Esophagus muscularis mucosa (tissue), 4 donors: ENCODE measurements at regions not wholly inside any gene's neighbourhood (a gene's known extent, or its start where the extent isn't known, plus 50 kb on each side); places are given as distances from the start of the nearest gene placed in this dataset.

Source experiments
- DNase-seq: peaks from one replicate; pipeline ENCODE4 v3.0.0-alpha.2; 2017; ENCODE audit errors: extremely low spot score
- H3K27ac ChIP-seq, 4 donors: fragments of 200-600 bp; sonication (generic); replicated peaks in 1 of 4; 1 replicate in 3 of 4; 2 replicates in 1 of 4; pipeline ENCODE4 v1.5.1; 2016 to 2019; ENCODE audit warnings: mild to moderate bottlenecking in 1 of 4
- H3K27me3 ChIP-seq, 4 donors: fragments of 200-600 bp; sonication (generic); one replicate each; pipeline versions ENCODE4 v1.5.1 to v1.6.0; 2016 to 2019
- H3K36me3 ChIP-seq, 4 donors: fragments of 200-600 bp; sonication (generic); one replicate each; pipeline ENCODE4 v1.5.1; 2016 to 2019
- H3K4me1 ChIP-seq, 4 donors: fragments of 200-600 bp; sonication (generic); one replicate each; pipeline ENCODE4 v1.5.1; 2016 to 2019
- H3K4me3 ChIP-seq, 4 donors: fragments of 200-600 bp; sonication (generic); 1 replicate in 2 of 4; 2 replicates in 2 of 4; pipeline ENCODE4 v1.5.1; 2016 to 2019; ENCODE audit warnings: mild to moderate bottlenecking in 4 of 4, moderate library complexity in 1 of 4
- H3K9me3 ChIP-seq, 4 donors: fragments of 200-600 bp; sonication (generic); 1 replicate in 3 of 4; 2 replicates in 1 of 4; pipeline ENCODE4 v1.5.1; 2016 to 2019
- EP300 ChIP-seq: sonication (generic); formaldehyde crosslinking; IDR thresholded peaks from one replicate; pipeline ENCODE4 v1.6.1; 2017; ENCODE audit warnings: antibody characterized with exemption
- POLR2A ChIP-seq: fragments of 450-650 bp; IDR thresholded peaks from one replicate; pipeline ENCODE4 v1.6.1; 2017; ENCODE audit warnings: antibody characterized with exemption, moderate library complexity, mild to moderate bottlenecking, low read depth
- POLR2AphosphoS5 ChIP-seq, 2 donors: sonication (generic); formaldehyde crosslinking; IDR thresholded peaks; one replicate each; pipeline ENCODE4 v1.6.1; 2017; ENCODE audit warnings: antibody characterized with exemption in 2 of 2
- WGBS: methylation state at CpG from one replicate; pipeline ENCODE4 v1.1.5; 2018; 5-methylcytosine and 5-hydroxymethylcytosine counted together
- intact Hi-C: fragments of 100-400 bp; cut with DNase I; formaldehyde crosslinking; loops from one replicate; pipeline ENCODE4 v1.15.1; 2023
- TF ChIP-seq, protein P1 (sequence below), 3 experiments: fragments of 200-600 bp in 2 of 3; fragments of 450-650 bp in 1 of 3; sonication (generic) in 2 of 3; IDR thresholded peaks; one replicate each; pipeline ENCODE4 v1.5.1; 2017 to 2019; ENCODE audit warnings: antibody characterized with exemption in 3 of 3, mild to moderate bottlenecking in 2 of 3, moderate library complexity in 1 of 3

- Histone ChIP-seq H3K36me3 (no peaks in the 10 kb centered on the region), H3K4me1 (no peaks in the 10 kb centered on the region), H3K4me3 (no peak overlapping the region), H3K9me3 (peaks cover 0 to 16% (median 6%) of the 10 kb centered on the region in 4 donors), H3K27ac (no peak overlapping the region), H3K27me3 (no peaks in the 10 kb centered on the region)
- TF ChIP-seq POLR2AphosphoS5 (IDR thresholded peaks at IDR 0.05) (no peak), EP300 (no peak), POLR2A (no peak)
- TF ChIP-seq, protein P1, sequence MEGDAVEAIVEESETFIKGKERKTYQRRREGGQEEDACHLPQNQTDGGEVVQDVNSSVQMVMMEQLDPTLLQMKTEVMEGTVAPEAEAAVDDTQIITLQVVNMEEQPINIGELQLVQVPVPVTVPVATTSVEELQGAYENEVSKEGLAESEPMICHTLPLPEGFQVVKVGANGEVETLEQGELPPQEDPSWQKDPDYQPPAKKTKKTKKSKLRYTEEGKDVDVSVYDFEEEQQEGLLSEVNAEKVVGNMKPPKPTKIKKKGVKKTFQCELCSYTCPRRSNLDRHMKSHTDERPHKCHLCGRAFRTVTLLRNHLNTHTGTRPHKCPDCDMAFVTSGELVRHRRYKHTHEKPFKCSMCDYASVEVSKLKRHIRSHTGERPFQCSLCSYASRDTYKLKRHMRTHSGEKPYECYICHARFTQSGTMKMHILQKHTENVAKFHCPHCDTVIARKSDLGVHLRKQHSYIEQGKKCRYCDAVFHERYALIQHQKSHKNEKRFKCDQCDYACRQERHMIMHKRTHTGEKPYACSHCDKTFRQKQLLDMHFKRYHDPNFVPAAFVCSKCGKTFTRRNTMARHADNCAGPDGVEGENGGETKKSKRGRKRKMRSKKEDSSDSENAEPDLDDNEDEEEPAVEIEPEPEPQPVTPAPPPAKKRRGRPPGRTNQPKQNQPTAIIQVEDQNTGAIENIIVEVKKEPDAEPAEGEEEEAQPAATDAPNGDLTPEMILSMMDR (IDR thresholded peaks at IDR 0.05) = no peak
- 86% methylated on average over 3 of the region's 3 CpGs for WGBS
- no peak for DNase-seq
- intact Hi-C loops = no loop called here
Measured at GRCh38 chr14:61847861-61848260, 85.6 kb downstream of the SNAPC1 start.

- Histone ChIP-seq H3K27ac (no peak overlapping the region), H3K4me3 (no peak overlapping the region), H3K4me1 (no peaks in the 10 kb centered on the region), H3K27me3 (no peaks in the 10 kb centered on the region), H3K9me3 (no peaks in the 10 kb centered on the region), H3K36me3 (no peaks in the 10 kb centered on the region)
- DNase-seq = no peak
- TF ChIP-seq POLR2AphosphoS5 (IDR thresholded peaks at IDR 0.05) (no peak), POLR2A (no peak), EP300 (no peak)
- TF ChIP-seq, protein P1 (IDR thresholded peaks at IDR 0.05) = no peak
- intact Hi-C loops = no loop called here
Measured at GRCh38 chr14:61854898-61855297, 92.7 kb downstream of the SNAPC1 start.

- Histone ChIP-seq H3K27ac (no peak overlapping the region), H3K4me1 (no peaks in the 10 kb centered on the region), H3K36me3 (no peaks in the 10 kb centered on the region), H3K27me3 (no peaks in the 10 kb centered on the region), H3K9me3 (no peaks in the 10 kb centered on the region), H3K4me3 (no peak overlapping the region)
- intact Hi-C loops = no loop called here
- WGBS = 55% methylated on average over 1 of the region's 1 CpG
- TF ChIP-seq, protein P1 (IDR thresholded peaks at IDR 0.05) = peak; percentile 36 to 60 (median 43)
- no peak for TF ChIP-seq EP300
- no peak for DNase-seq
Measured at GRCh38 chr14:61860294-61860918, 98.2 kb downstream of the SNAPC1 start.

DNA sequence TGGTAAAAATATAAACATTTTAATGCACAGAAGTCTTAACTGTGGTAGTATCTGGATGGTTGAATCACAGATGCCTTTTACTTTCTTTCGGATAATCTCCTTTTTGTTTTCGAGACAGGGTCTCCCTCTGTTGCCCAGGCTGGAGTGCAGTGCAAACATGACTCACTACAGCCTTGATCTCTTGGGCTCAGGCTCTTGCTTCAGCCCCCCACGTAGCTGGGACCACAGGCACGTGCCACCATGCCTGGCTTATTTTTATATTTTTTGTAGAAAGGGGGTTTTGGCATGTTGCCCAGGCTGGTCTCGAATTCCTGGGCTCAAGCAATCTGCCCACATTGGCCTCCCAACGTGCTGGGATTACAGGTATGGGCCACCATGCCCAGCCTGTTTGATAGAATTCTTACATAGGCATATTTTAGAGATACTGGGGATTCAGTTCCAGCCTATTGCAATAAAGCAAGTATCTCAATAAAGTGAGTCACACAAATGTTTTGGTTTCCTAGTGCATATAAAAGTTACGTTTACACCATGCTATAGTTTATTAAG is 99.2 kb downstream of the SNAPC1 start:
- no peak for DNase-seq
- H3K9me3 ChIP-seq = no peaks in the 10 kb centered on the region
- no peaks in the 10 kb centered on the region for H3K36me3 ChIP-seq
- H3K27me3 ChIP-seq = no peaks in the 10 kb centered on the region
- intact Hi-C loops = no loop called here
- no peaks in the 10 kb centered on the region for H3K4me1 ChIP-seq
- WGBS = 54% methylated on average over 7 of the region's 7 CpGs
- no peak overlapping the region for H3K27ac ChIP-seq
- H3K4me3 ChIP-seq = no peak overlapping the region
- TF ChIP-seq EP300 (no peak), POLR2AphosphoS5 (IDR thresholded peaks at IDR 0.05) (no peak), POLR2A (no peak)
- TF ChIP-seq, protein P1 (IDR thresholded peaks at IDR 0.05) = no peak

GRCh38 chr14:61864329-61864898 is 102.2 kb downstream of the SNAPC1 start:
- Histone ChIP-seq H3K4me1 (no peaks in the 10 kb centered on the region), H3K27ac (no peak overlapping the region), H3K36me3 (no peaks in the 10 kb centered on the region), H3K27me3 (no peaks in the 10 kb centered on the region), H3K4me3 (no peak overlapping the region), H3K9me3 (no peaks in the 10 kb centered on the region)
- DNase-seq = no peak
- intact Hi-C loops = no loop called here
- TF ChIP-seq POLR2A (no peak), POLR2AphosphoS5 (IDR thresholded peaks at IDR 0.05) (no peak), EP300 (no peak)
- TF ChIP-seq, protein P1 (IDR thresholded peaks at IDR 0.05) = no peak
- WGBS = 94% methylated on average over 37 of the region's 43 CpGs
